Endothelial cell of umbilical vein (primary cell): ENCODE measurements at regions not wholly inside any gene's neighbourhood (a gene's known extent, or its start where the extent isn't known, plus 50 kb on each side); places are given as distances from the start of the nearest gene placed in this dataset.

Experiments
- CTCF ChIP-seq, 2 donors: IDR thresholded peaks; 1 replicate in 1 of 2; 2 replicates in 1 of 2; pipeline ENCODE4 v1.5.1; 2011; ENCODE audit warnings: low read length in 2 of 2, mild to moderate bottlenecking in 2 of 2, moderate library complexity in 2 of 2, control low read depth in 1 of 2, inconsistent platforms in 1 of 2, low read depth in 1 of 2; ENCODE audit not compliant: insufficient read depth in 1 of 2; ENCODE audit errors: extremely low read depth in 1 of 2
- JUN ChIP-seq: IDR thresholded peaks from 2 replicates; pipeline ENCODE4 v1.6.1; 2011; ENCODE audit warnings: borderline replicate concordance, low read depth; ENCODE audit not compliant: insufficient read length, insufficient read depth
- MYC ChIP-seq: IDR thresholded peaks from one replicate; pipeline ENCODE4 v1.6.1; 2011; ENCODE audit warnings: mild to moderate bottlenecking, low read depth, low read length

- TF ChIP-seq MYC (no peak), CTCF (IDR thresholded peaks at IDR 0.05; ENCODE audit: extremely low read depth in 1 of 2, insufficient read depth in 1 of 2, low read depth in 1 of 2, low read length in 2 of 2) (no peak), JUN (no peak)
These were observed 379.8 kb upstream of the CNR1 start for GRCh38 chr6:88545991-88546390.
